Fibroblast of the aortic adventitia (primary cell): ENCODE measurements at regions not wholly inside any gene's neighbourhood (a gene's known extent, or its start where the extent isn't known, plus 50 kb on each side); places are given as distances from the start of the nearest gene placed in this dataset. TPM values are rescaled to one million over a fixed set of nuclear protein-coding genes. Genes with fewer than 3 reads are reported as not detected.

ENCODE experiments used
- small RNA-seq: library from RNA; depleted of rRNA; stranded (forward); fragments of <200 nt; gene quantifications from one replicate; pipeline ENCODE3, GENCODE V24; 2012

Small RNAs in the stretch of these regions (small RNA-seq; reads per million reads assigned to genes)
- not detected for gene MIR4436B2
